ENCODE measurements at regions not wholly inside any gene's neighbourhood (a gene's known extent, or its start where the extent isn't known, plus 50 kb on each side); places are given as distances from the start of the nearest gene placed in this dataset.

DNA sequence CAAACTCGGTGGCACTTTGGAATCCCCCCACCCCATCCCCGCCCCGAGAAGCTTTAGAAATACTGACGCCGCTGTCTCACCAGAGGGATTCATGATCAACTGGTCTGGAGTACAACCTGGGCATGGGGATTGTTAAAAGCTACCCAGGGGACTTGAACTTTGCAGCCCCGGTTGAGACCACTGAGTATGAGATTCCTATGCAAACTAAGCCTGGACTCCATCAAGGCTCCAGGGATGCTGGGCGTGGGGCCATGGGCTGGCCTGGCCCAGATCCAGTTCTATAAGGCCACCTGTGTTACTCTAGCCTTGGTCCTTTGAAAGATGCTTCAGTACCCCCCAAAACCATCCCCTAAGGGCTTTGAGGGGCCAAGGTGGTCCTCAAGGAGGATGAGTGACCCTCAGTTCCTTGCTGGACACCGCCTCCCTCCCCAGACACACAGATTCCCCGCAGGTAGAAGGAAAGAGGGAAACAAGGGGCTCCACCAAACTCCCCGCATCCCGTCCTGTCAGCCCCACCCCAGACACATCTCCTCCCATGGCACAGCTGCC lies 68.5 kb downstream of the MRPL36 start:
- no peak overlapping the region for H3K27ac ChIP-seq
- TF ChIP-seq ZFX (IDR thresholded peaks at IDR 0.05) (no peak), CTCF (conservative IDR thresholded peaks at IDR 0.05) (no peak)

GRCh38 chr5:1730487-1730847 lies 69.2 kb downstream of the MRPL36 start:
- no peak overlapping the region for H3K27ac ChIP-seq
- no peak for TF ChIP-seq ZFX (IDR thresholded peaks at IDR 0.05)
- TF ChIP-seq CTCF (conservative IDR thresholded peaks at IDR 0.05): no peak

- no peak overlapping the region for H3K27ac ChIP-seq
- TF ChIP-seq CTCF (conservative IDR thresholded peaks at IDR 0.05) (no peak), ZFX (IDR thresholded peaks at IDR 0.05) (no peak)
These were observed 69.8 kb downstream of the MRPL36 start for GRCh38 chr5:1729641-1730486.

GRCh38 chr5:1728846-1729245 lies 70.8 kb downstream of the MRPL36 start:
- H3K27ac ChIP-seq: no peak overlapping the region

DNA sequence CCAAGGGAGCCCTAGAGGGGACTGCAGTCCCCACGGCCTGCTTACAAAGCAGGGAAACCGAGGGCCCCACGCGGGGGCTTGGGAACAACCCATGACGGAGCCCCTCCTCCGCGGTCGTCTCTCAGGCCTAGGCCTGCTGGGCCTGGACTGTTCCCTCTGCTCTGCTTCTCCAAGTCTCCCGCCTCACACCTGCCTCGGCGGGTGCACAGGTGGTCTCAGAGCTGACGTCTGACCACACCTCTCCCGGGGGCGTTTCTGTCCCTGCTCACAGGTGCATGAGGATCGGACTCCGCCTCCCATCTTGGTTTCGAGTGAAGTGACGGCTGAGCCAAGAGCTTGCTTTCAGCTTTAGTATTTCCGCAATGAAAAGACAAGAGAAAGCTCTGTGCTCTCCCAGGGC lies 72.1 kb downstream of the MRPL36 start:
- TF ChIP-seq ZFX (IDR thresholded peaks at IDR 0.05) (no peak), CTCF (conservative IDR thresholded peaks at IDR 0.05) (no peak)

More at GRCh38 chr5:1728846-1729245, 70.8 kb downstream of the MRPL36 start:
- TF ChIP-seq CTCF (conservative IDR thresholded peaks at IDR 0.05): no peak
- no peak for TF ChIP-seq ZFX (IDR thresholded peaks at IDR 0.05)

DNA sequence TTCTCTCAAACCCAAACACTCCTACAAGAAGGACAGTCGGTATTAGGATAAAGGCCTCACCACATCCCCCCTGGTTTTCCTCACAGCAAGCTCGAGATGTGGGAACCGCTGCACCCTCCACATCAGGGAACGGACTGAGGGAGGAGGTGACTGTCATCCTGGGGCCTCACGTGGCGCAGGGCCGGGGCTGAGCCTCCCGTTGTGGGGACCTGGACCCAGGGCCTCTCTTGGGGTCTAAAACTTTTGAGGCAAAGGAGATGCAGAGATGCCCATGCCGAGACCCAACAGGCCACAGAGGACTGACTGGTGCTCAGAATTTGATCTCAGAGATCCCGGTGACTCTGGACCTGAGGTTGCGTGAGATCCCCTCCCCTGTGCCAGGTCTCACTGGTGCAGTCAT lies 72.7 kb downstream of the MRPL36 start:
- TF ChIP-seq CTCF (conservative IDR thresholded peaks at IDR 0.05) (no peak), ZFX (IDR thresholded peaks at IDR 0.05) (no peak)
- no peak overlapping the region for H3K27ac ChIP-seq

More for the DNA sequence above, 72.1 kb downstream of the MRPL36 start:
- H3K27ac ChIP-seq: no peak overlapping the region

DNA sequence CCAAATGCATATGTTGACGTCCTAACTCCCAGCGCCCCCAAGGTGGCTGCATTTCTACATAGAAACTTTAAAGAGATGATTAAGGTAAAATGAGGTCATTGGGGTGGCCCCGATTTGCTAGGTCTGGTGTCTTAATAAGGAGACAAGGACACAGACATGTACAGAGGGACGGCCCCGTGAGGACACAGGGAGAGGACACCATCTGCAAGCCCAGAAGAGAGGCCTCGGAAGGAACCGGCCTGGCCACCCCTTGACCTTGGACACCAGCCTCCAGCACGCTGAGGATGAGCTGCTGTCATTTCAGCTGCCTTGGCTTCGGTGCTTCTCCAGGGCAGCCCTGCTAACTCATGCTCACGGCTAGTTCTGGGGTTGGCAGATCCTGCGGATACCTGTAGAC lies 73.2 kb downstream of the MRPL36 start:
- no peak overlapping the region for H3K27ac ChIP-seq
- TF ChIP-seq CTCF (conservative IDR thresholded peaks at IDR 0.05): no peak
- no peak for TF ChIP-seq ZFX (IDR thresholded peaks at IDR 0.05)
